ENCODE measurements at regions not wholly inside any gene's neighbourhood (a gene's known extent, or its start where the extent isn't known, plus 50 kb on each side); places are given as distances from the start of the nearest gene placed in this dataset.

- ChIA-PET POLR2A (no interaction called here), CTCF (no interaction called here)
- no peak overlapping the region for H3K4me3 Mint-ChIP-seq
- no peak for DNase-seq
- no peaks in the 10 kb centered on the region for H3K27me3 Mint-ChIP-seq
- no peak overlapping the region for H3K27ac Mint-ChIP-seq
- H3K9me3 Mint-ChIP-seq: no peaks in the 10 kb centered on the region
- H3K4me1 Mint-ChIP-seq: no peaks in the 10 kb centered on the region
- no peaks in the 10 kb centered on the region for H3K36me3 Mint-ChIP-seq (ENCODE audit: low read depth)
Measured at GRCh38 chr4:11299016-11299415, 129.7 kb downstream of the HS3ST1 start.

GRCh38 chr4:11298451-11298850, 130.2 kb downstream of the HS3ST1 start:
- Mint-ChIP-seq H3K4me3 (no peak overlapping the region), H3K4me1 (no peaks in the 10 kb centered on the region), H3K36me3 (ENCODE audit: low read depth) (no peaks in the 10 kb centered on the region), H3K27ac (no peak overlapping the region), H3K27me3 (no peaks in the 10 kb centered on the region), H3K9me3 (no peaks in the 10 kb centered on the region)
- ChIA-PET CTCF (interaction anchor here (0.5 kb wide), 1 partner anchor 979 kb away, joined by 3 read pairs; no protein-coding TSS in a partner anchor), POLR2A (no interaction called here)
- no peak for DNase-seq

GRCh38 chr4:11297627-11298026, 131.1 kb downstream of the HS3ST1 start:
- POLR2A ChIA-PET: no interaction called here
- H3K36me3 Mint-ChIP-seq (ENCODE audit: low read depth): no peaks in the 10 kb centered on the region
- CTCF ChIA-PET: no interaction called here
- no peaks in the 10 kb centered on the region for H3K9me3 Mint-ChIP-seq
- no peak overlapping the region for H3K4me3 Mint-ChIP-seq
- H3K27ac Mint-ChIP-seq: no peak overlapping the region
- H3K27me3 Mint-ChIP-seq: no peaks in the 10 kb centered on the region
- no peaks in the 10 kb centered on the region for H3K4me1 Mint-ChIP-seq
- no peak for DNase-seq

- POLR2A ChIA-PET: no interaction called here
Measured at GRCh38 chr4:11297201-11297600, 131.5 kb downstream of the HS3ST1 start.

GRCh38 chr4:11293866-11294265, 134.8 kb downstream of the HS3ST1 start:
- Mint-ChIP-seq H3K4me3 (no peak overlapping the region), H3K27ac (no peak overlapping the region), H3K27me3 (no peaks in the 10 kb centered on the region), H3K9me3 (no peaks in the 10 kb centered on the region), H3K4me1 (no peaks in the 10 kb centered on the region), H3K36me3 (ENCODE audit: low read depth) (no peaks in the 10 kb centered on the region)
- POLR2A ChIA-PET: no interaction called here
- DNase-seq: no peak
- CTCF ChIA-PET: no interaction called here

More at GRCh38 chr4:11297201-11297600, 131.5 kb downstream of the HS3ST1 start:
- DNase-seq: no peak
- Mint-ChIP-seq H3K36me3 (ENCODE audit: low read depth) (no peaks in the 10 kb centered on the region), H3K27ac (no peak overlapping the region), H3K9me3 (no peaks in the 10 kb centered on the region), H3K27me3 (no peaks in the 10 kb centered on the region), H3K4me1 (no peaks in the 10 kb centered on the region), H3K4me3 (no peak overlapping the region)
- CTCF ChIA-PET: no interaction called here

- Mint-ChIP-seq H3K27ac (no peak overlapping the region), H3K36me3 (ENCODE audit: low read depth) (no peaks in the 10 kb centered on the region), H3K4me1 (no peaks in the 10 kb centered on the region), H3K9me3 (peaks cover 6% of the 10 kb centered on the region), H3K4me3 (no peak overlapping the region), H3K27me3 (no peaks in the 10 kb centered on the region)
- DNase-seq: no peak
- ChIA-PET CTCF (no interaction called here), POLR2A (no interaction called here)
Measured at GRCh38 chr4:11287055-11287454, 141.6 kb downstream of the HS3ST1 start.

- peaks cover 6% of the 10 kb centered on the region for H3K9me3 Mint-ChIP-seq
- POLR2A ChIA-PET: no interaction called here
- CTCF ChIA-PET: no interaction called here
Measured at GRCh38 chr4:11286533-11286932, 142.2 kb downstream of the HS3ST1 start.

GRCh38 chr4:11281720-11282119, 147.0 kb downstream of the HS3ST1 start:
- Mint-ChIP-seq H3K27ac (no peak overlapping the region), H3K27me3 (no peaks in the 10 kb centered on the region), H3K36me3 (ENCODE audit: low read depth) (no peaks in the 10 kb centered on the region), H3K4me3 (no peak overlapping the region), H3K9me3 (peaks cover 8% of the 10 kb centered on the region), H3K4me1 (no peaks in the 10 kb centered on the region)
- ChIA-PET POLR2A (no interaction called here), CTCF (no interaction called here)
- DNase-seq: no peak

More at GRCh38 chr4:11286533-11286932, 142.2 kb downstream of the HS3ST1 start:
- Mint-ChIP-seq H3K27ac (no peak overlapping the region), H3K4me3 (no peak overlapping the region), H3K36me3 (ENCODE audit: low read depth) (no peaks in the 10 kb centered on the region), H3K4me1 (no peaks in the 10 kb centered on the region), H3K27me3 (no peaks in the 10 kb centered on the region)
- DNase-seq: no peak

- DNase-seq: no peak
- POLR2A ChIA-PET: no interaction called here
- H3K9me3 Mint-ChIP-seq: peaks cover 2% of the 10 kb centered on the region
- no peaks in the 10 kb centered on the region for H3K4me1 Mint-ChIP-seq
- no peak overlapping the region for H3K4me3 Mint-ChIP-seq
- H3K27ac Mint-ChIP-seq: no peak overlapping the region
- CTCF ChIA-PET: no interaction called here
- H3K36me3 Mint-ChIP-seq (ENCODE audit: low read depth): no peaks in the 10 kb centered on the region
- H3K27me3 Mint-ChIP-seq: no peaks in the 10 kb centered on the region
Measured at GRCh38 chr4:11271263-11271662, 157.4 kb downstream of the HS3ST1 start.

- CTCF ChIA-PET: no interaction called here
- Mint-ChIP-seq H3K4me1 (no peaks in the 10 kb centered on the region), H3K27me3 (no peaks in the 10 kb centered on the region), H3K27ac (no peak overlapping the region), H3K36me3 (ENCODE audit: low read depth) (no peaks in the 10 kb centered on the region), H3K9me3 (peaks cover 2% of the 10 kb centered on the region), H3K4me3 (no peak overlapping the region)
- POLR2A ChIA-PET: no interaction called here
- no peak for DNase-seq
Measured at GRCh38 chr4:11268149-11268548, 160.5 kb downstream of the HS3ST1 start.

- Mint-ChIP-seq H3K27ac (no peak overlapping the region), H3K36me3 (ENCODE audit: low read depth) (no peaks in the 10 kb centered on the region), H3K9me3 (peaks cover 2% of the 10 kb centered on the region), H3K4me3 (no peak overlapping the region), H3K27me3 (no peaks in the 10 kb centered on the region), H3K4me1 (no peaks in the 10 kb centered on the region)
- DNase-seq: no peak
- ChIA-PET CTCF (no interaction called here), POLR2A (no interaction called here)
Measured at GRCh38 chr4:11264841-11265240, 163.9 kb downstream of the HS3ST1 start.

- no peaks in the 10 kb centered on the region for H3K36me3 Mint-ChIP-seq (ENCODE audit: low read depth)
- CTCF ChIA-PET: no interaction called here
- no peak overlapping the region for H3K27ac Mint-ChIP-seq
- H3K27me3 Mint-ChIP-seq: no peaks in the 10 kb centered on the region
- no peak for DNase-seq
- peaks cover 2% of the 10 kb centered on the region for H3K9me3 Mint-ChIP-seq
- H3K4me3 Mint-ChIP-seq: no peak overlapping the region
- POLR2A ChIA-PET: no interaction called here
- no peaks in the 10 kb centered on the region for H3K4me1 Mint-ChIP-seq
Measured at GRCh38 chr4:11264346-11264745, 164.3 kb downstream of the HS3ST1 start.

- POLR2A ChIA-PET: no interaction called here
Measured at GRCh38 chr4:11263208-11263607, 165.5 kb downstream of the HS3ST1 start.

GRCh38 chr4:11261066-11261850, 167.4 kb downstream of the HS3ST1 start:
- CTCF ChIA-PET: interaction anchor here (0.7 kb wide), 1 partner anchor 9 kb away, joined by 3 read pairs; no protein-coding TSS in a partner anchor
- H3K9me3 Mint-ChIP-seq: no peaks in the 10 kb centered on the region
- no peaks in the 10 kb centered on the region for H3K27me3 Mint-ChIP-seq
- POLR2A ChIA-PET: no interaction called here
- no peak overlapping the region for H3K27ac Mint-ChIP-seq
- no peak for DNase-seq
- no peak overlapping the region for H3K4me3 Mint-ChIP-seq
- no peaks in the 10 kb centered on the region for H3K4me1 Mint-ChIP-seq
- H3K36me3 Mint-ChIP-seq (ENCODE audit: low read depth): no peaks in the 10 kb centered on the region

More at GRCh38 chr4:11263208-11263607, 165.5 kb downstream of the HS3ST1 start:
- Mint-ChIP-seq H3K27me3 (no peaks in the 10 kb centered on the region), H3K4me1 (no peaks in the 10 kb centered on the region), H3K4me3 (no peak overlapping the region), H3K36me3 (ENCODE audit: low read depth) (no peaks in the 10 kb centered on the region), H3K27ac (no peak overlapping the region), H3K9me3 (peaks cover 1% of the 10 kb centered on the region)
- no peak for DNase-seq
- CTCF ChIA-PET: no interaction called here

All from activated CD4-positive, alpha-beta memory T cell treated with anti-CD3 and anti-CD28 coated beads, Interleukin-2, amount 10 ng/mL, durations not matched to agents 7 days and 5 days (primary cell).